ENCODE measurements at regions not wholly inside any gene's neighbourhood (a gene's known extent, or its start where the extent isn't known, plus 50 kb on each side); places are given as distances from the start of the nearest gene placed in this dataset.

- Histone ChIP-seq H3K27ac (ENCODE audit: low read depth, low read length) (no peak overlapping the region), H3K27me3 (ENCODE audit: control insufficient read depth in 5 of 5, insufficient read depth in 4 of 5, low read length in 5 of 5) (no peaks in the 10 kb centered on the region), H3K36me3 (ENCODE audit: control insufficient read depth in 5 of 5, insufficient read depth in 5 of 5, low read length in 5 of 5) (no peaks in the 10 kb centered on the region), H3K4me1 (ENCODE audit: control insufficient read depth in 5 of 5, insufficient read depth in 5 of 5, low read length in 5 of 5) (no peaks in the 10 kb centered on the region), H3K9ac (ENCODE audit: low read length in 5 of 5) (no peak overlapping the region), H3K4me3 (ENCODE audit: low read depth in 1 of 5, low read length in 5 of 5) (no peak overlapping the region), H3K9me3 (ENCODE audit: control insufficient read depth in 5 of 5, low read length in 5 of 5) (no peaks in the 10 kb centered on the region)
Measured at GRCh38 chr3:117263270-117263669, 553.7 kb downstream of the TUSC7 start.

- Histone ChIP-seq H3K27me3 (ENCODE audit: control insufficient read depth in 5 of 5, insufficient read depth in 4 of 5, low read length in 5 of 5) (no peaks in the 10 kb centered on the region), H3K4me3 (ENCODE audit: low read depth in 1 of 5, low read length in 5 of 5) (no peak overlapping the region), H3K4me1 (ENCODE audit: control insufficient read depth in 5 of 5, insufficient read depth in 5 of 5, low read length in 5 of 5) (no peaks in the 10 kb centered on the region), H3K27ac (ENCODE audit: low read depth, low read length) (no peak overlapping the region), H3K9me3 (ENCODE audit: control insufficient read depth in 5 of 5, low read length in 5 of 5) (no peaks in the 10 kb centered on the region), H3K9ac (ENCODE audit: low read length in 5 of 5) (no peak overlapping the region), H3K36me3 (ENCODE audit: control insufficient read depth in 5 of 5, insufficient read depth in 5 of 5, low read length in 5 of 5) (no peaks in the 10 kb centered on the region)
Measured at GRCh38 chr3:117263745-117264144, 554.2 kb downstream of the TUSC7 start.

- Histone ChIP-seq H3K4me3 (ENCODE audit: low read depth in 1 of 5, low read length in 5 of 5) (no peak overlapping the region), H3K4me1 (ENCODE audit: control insufficient read depth in 5 of 5, insufficient read depth in 5 of 5, low read length in 5 of 5) (no peaks in the 10 kb centered on the region), H3K9me3 (ENCODE audit: control insufficient read depth in 5 of 5, low read length in 5 of 5) (no peaks in the 10 kb centered on the region), H3K9ac (ENCODE audit: low read length in 5 of 5) (no peak overlapping the region), H3K27ac (ENCODE audit: low read depth, low read length) (no peak overlapping the region), H3K36me3 (ENCODE audit: control insufficient read depth in 5 of 5, insufficient read depth in 5 of 5, low read length in 5 of 5) (no peaks in the 10 kb centered on the region), H3K27me3 (ENCODE audit: control insufficient read depth in 5 of 5, insufficient read depth in 4 of 5, low read length in 5 of 5) (no peaks in the 10 kb centered on the region)
Measured at GRCh38 chr3:117264204-117264994, 554.8 kb downstream of the TUSC7 start.

GRCh38 chr3:117266806-117267205, 557.2 kb downstream of the TUSC7 start:
- H3K4me1 ChIP-seq (ENCODE audit: control insufficient read depth in 5 of 5, insufficient read depth in 5 of 5, low read length in 5 of 5), result no peaks in the 10 kb centered on the region
- no peaks in the 10 kb centered on the region for H3K9me3 ChIP-seq (ENCODE audit: control insufficient read depth in 5 of 5, low read length in 5 of 5)
- no peak overlapping the region for H3K27ac ChIP-seq (ENCODE audit: low read depth, low read length)
- H3K9ac ChIP-seq (ENCODE audit: low read length in 5 of 5), result no peak overlapping the region
- H3K36me3 ChIP-seq (ENCODE audit: control insufficient read depth in 5 of 5, insufficient read depth in 5 of 5, low read length in 5 of 5), result no peaks in the 10 kb centered on the region
- H3K27me3 ChIP-seq (ENCODE audit: control insufficient read depth in 5 of 5, insufficient read depth in 4 of 5, low read length in 5 of 5), result no peaks in the 10 kb centered on the region
- H3K4me3 ChIP-seq (ENCODE audit: low read depth in 1 of 5, low read length in 5 of 5), result no peak overlapping the region

GRCh38 chr3:117268318-117268717, 558.7 kb downstream of the TUSC7 start:
- no peak overlapping the region for H3K4me3 ChIP-seq (ENCODE audit: low read depth in 1 of 5, low read length in 5 of 5)
- H3K9ac ChIP-seq (ENCODE audit: low read length in 5 of 5), result no peak overlapping the region
- no peaks in the 10 kb centered on the region for H3K9me3 ChIP-seq (ENCODE audit: control insufficient read depth in 5 of 5, low read length in 5 of 5)
- H3K27ac ChIP-seq (ENCODE audit: low read depth, low read length), result no peak overlapping the region
- H3K4me1 ChIP-seq (ENCODE audit: control insufficient read depth in 5 of 5, insufficient read depth in 5 of 5, low read length in 5 of 5), result no peaks in the 10 kb centered on the region
- H3K27me3 ChIP-seq (ENCODE audit: control insufficient read depth in 5 of 5, insufficient read depth in 4 of 5, low read length in 5 of 5), result no peaks in the 10 kb centered on the region
- H3K36me3 ChIP-seq (ENCODE audit: control insufficient read depth in 5 of 5, insufficient read depth in 5 of 5, low read length in 5 of 5), result no peaks in the 10 kb centered on the region

- Histone ChIP-seq H3K4me3 (ENCODE audit: low read depth in 1 of 5, low read length in 5 of 5) (no peak overlapping the region), H3K27ac (ENCODE audit: low read depth, low read length) (no peak overlapping the region), H3K9ac (ENCODE audit: low read length in 5 of 5) (no peak overlapping the region), H3K9me3 (ENCODE audit: control insufficient read depth in 5 of 5, low read length in 5 of 5) (no peaks in the 10 kb centered on the region), H3K4me1 (ENCODE audit: control insufficient read depth in 5 of 5, insufficient read depth in 5 of 5, low read length in 5 of 5) (peaks cover 0 to 4% (median 0%) of the 10 kb centered on the region in 5 donors), H3K36me3 (ENCODE audit: control insufficient read depth in 5 of 5, insufficient read depth in 5 of 5, low read length in 5 of 5) (no peaks in the 10 kb centered on the region), H3K27me3 (ENCODE audit: control insufficient read depth in 5 of 5, insufficient read depth in 4 of 5, low read length in 5 of 5) (no peaks in the 10 kb centered on the region)
Measured at GRCh38 chr3:117272274-117272673, 562.7 kb downstream of the TUSC7 start.

- no peaks in the 10 kb centered on the region for H3K36me3 ChIP-seq (ENCODE audit: control insufficient read depth in 5 of 5, insufficient read depth in 5 of 5, low read length in 5 of 5)
- H3K9me3 ChIP-seq (ENCODE audit: control insufficient read depth in 5 of 5, low read length in 5 of 5), result no peaks in the 10 kb centered on the region
- H3K9ac ChIP-seq (ENCODE audit: low read length in 5 of 5), result no peak overlapping the region
- H3K27ac ChIP-seq (ENCODE audit: low read depth, low read length), result no peak overlapping the region
- no peak overlapping the region for H3K4me3 ChIP-seq (ENCODE audit: low read depth in 1 of 5, low read length in 5 of 5)
- no peaks in the 10 kb centered on the region for H3K27me3 ChIP-seq (ENCODE audit: control insufficient read depth in 5 of 5, insufficient read depth in 4 of 5, low read length in 5 of 5)
- peaks cover 0 to 10% (median 3%) of the 10 kb centered on the region in 5 donors for H3K4me1 ChIP-seq (ENCODE audit: control insufficient read depth in 5 of 5, insufficient read depth in 5 of 5, low read length in 5 of 5)
Measured at GRCh38 chr3:117272876-117273523, 563.4 kb downstream of the TUSC7 start.

DNA sequence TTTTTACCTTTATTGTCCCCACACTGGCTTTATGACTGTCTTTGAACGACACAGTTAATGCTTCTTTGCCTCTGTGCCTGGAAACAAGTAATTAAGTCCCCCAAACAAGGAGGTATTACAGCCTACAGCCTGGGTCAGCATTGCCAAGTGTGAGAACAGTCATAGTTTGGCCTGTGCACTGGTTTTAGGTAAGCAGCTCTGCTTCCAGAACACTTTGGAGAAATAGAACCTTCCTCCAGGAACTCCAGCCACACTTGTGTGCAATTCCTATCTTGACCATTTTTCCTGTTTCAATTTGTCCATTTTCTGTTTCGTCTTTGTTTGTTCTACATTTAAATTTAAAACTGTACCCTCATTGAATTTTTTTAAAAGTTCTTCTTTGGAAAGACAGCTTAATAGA, 568.2 kb downstream of the TUSC7 start:
- Histone ChIP-seq H3K4me3 (ENCODE audit: low read depth in 1 of 5, low read length in 5 of 5) (no peak overlapping the region), H3K36me3 (ENCODE audit: control insufficient read depth in 5 of 5, insufficient read depth in 5 of 5, low read length in 5 of 5) (no peaks in the 10 kb centered on the region), H3K9ac (ENCODE audit: low read length in 5 of 5) (no peak overlapping the region), H3K4me1 (ENCODE audit: control insufficient read depth in 5 of 5, insufficient read depth in 5 of 5, low read length in 5 of 5) (peaks cover 0 to 19% (median 8%) of the 10 kb centered on the region in 5 donors), H3K9me3 (ENCODE audit: control insufficient read depth in 5 of 5, low read length in 5 of 5) (no peaks in the 10 kb centered on the region), H3K27ac (ENCODE audit: low read depth, low read length) (no peak overlapping the region), H3K27me3 (ENCODE audit: control insufficient read depth in 5 of 5, insufficient read depth in 4 of 5, low read length in 5 of 5) (no peaks in the 10 kb centered on the region)

GRCh38 chr3:117278424-117279190, 569.0 kb downstream of the TUSC7 start:
- Histone ChIP-seq H3K9me3 (ENCODE audit: control insufficient read depth in 5 of 5, low read length in 5 of 5) (no peaks in the 10 kb centered on the region), H3K4me3 (ENCODE audit: low read depth in 1 of 5, low read length in 5 of 5) (no peak overlapping the region), H3K9ac (ENCODE audit: low read length in 5 of 5) (no peak overlapping the region), H3K4me1 (ENCODE audit: control insufficient read depth in 5 of 5, insufficient read depth in 5 of 5, low read length in 5 of 5) (peaks cover 0 to 19% (median 8%) of the 10 kb centered on the region in 5 donors), H3K27me3 (ENCODE audit: control insufficient read depth in 5 of 5, insufficient read depth in 4 of 5, low read length in 5 of 5) (no peaks in the 10 kb centered on the region), H3K36me3 (ENCODE audit: control insufficient read depth in 5 of 5, insufficient read depth in 5 of 5, low read length in 5 of 5) (no peaks in the 10 kb centered on the region), H3K27ac (ENCODE audit: low read depth, low read length) (no peak overlapping the region)

GRCh38 chr3:117281371-117281770, 571.8 kb downstream of the TUSC7 start:
- Histone ChIP-seq H3K27me3 (ENCODE audit: control insufficient read depth in 5 of 5, insufficient read depth in 4 of 5, low read length in 5 of 5) (no peaks in the 10 kb centered on the region), H3K36me3 (ENCODE audit: control insufficient read depth in 5 of 5, insufficient read depth in 5 of 5, low read length in 5 of 5) (no peaks in the 10 kb centered on the region), H3K9me3 (ENCODE audit: control insufficient read depth in 5 of 5, low read length in 5 of 5) (no peaks in the 10 kb centered on the region), H3K4me1 (ENCODE audit: control insufficient read depth in 5 of 5, insufficient read depth in 5 of 5, low read length in 5 of 5) (peaks cover 0 to 19% (median 8%) of the 10 kb centered on the region in 5 donors), H3K9ac (ENCODE audit: low read length in 5 of 5) (no peak overlapping the region), H3K27ac (ENCODE audit: low read depth, low read length) (no peak overlapping the region), H3K4me3 (ENCODE audit: low read depth in 1 of 5, low read length in 5 of 5) (no peak overlapping the region)

Data from subcutaneous abdominal adipose tissue (tissue), 5 donors.